Peyer's patch (tissue), 4 donors: ENCODE measurements at regions not wholly inside any gene's neighbourhood (a gene's known extent, or its start where the extent isn't known, plus 50 kb on each side); places are given as distances from the start of the nearest gene placed in this dataset.

Experiments used
- DNase-seq, 3 donors: peaks; one replicate each; pipeline ENCODE4 v3.0.0-alpha.2; 2017 to 2019
- H3K27ac ChIP-seq, 4 donors: fragments of 200-600 bp; sonication (generic); one replicate each; pipeline ENCODE4 v1.5.1; 2016 to 2019
- H3K27me3 ChIP-seq, 2 donors: fragments of 200-600 bp; sonication (generic); one replicate each; pipeline ENCODE4 v1.5.1; 2019
- H3K36me3 ChIP-seq, 3 donors: fragments of 200-600 bp; sonication (generic); one replicate each; pipeline ENCODE4 v1.5.1; 2016 to 2019
- H3K4me1 ChIP-seq, 4 donors: fragments of 200-600 bp; sonication (generic); one replicate each; pipeline ENCODE4 v1.5.1; 2016 to 2019
- H3K4me3 ChIP-seq, 4 donors: fragments of 200-600 bp; sonication (generic); 1 replicate in 3 of 4; 2 replicates in 1 of 4; pipeline ENCODE4 v1.5.1; 2016 to 2019; ENCODE audit warnings: mild to moderate bottlenecking in 1 of 4
- H3K9me3 ChIP-seq, 4 donors: fragments of 200-600 bp; sonication (generic); one replicate each; pipeline ENCODE4 v1.5.1; 2016 to 2019; ENCODE audit warnings: mild to moderate bottlenecking in 1 of 4
- POLR2A ChIP-seq, 2 donors: fragments of 450-650 bp; IDR thresholded peaks; one replicate each; pipeline ENCODE4 v1.5.1; 2017; ENCODE audit warnings: antibody characterized with exemption in 2 of 2, mild to moderate bottlenecking in 2 of 2, moderate library complexity in 2 of 2
- TF ChIP-seq, protein P1 (sequence below), 6 experiments: fragments of 450-650 bp in 4 of 6; fragments of 200-600 bp in 2 of 6; sonication (generic) in 1 of 6; IDR thresholded peaks; one replicate each; pipeline ENCODE4 v1.5.1; 2017 to 2019; ENCODE audit warnings: antibody characterized with exemption in 6 of 6, mild to moderate bottlenecking in 3 of 6, moderate library complexity in 1 of 6

GRCh38 chr10:33109384-33109783 lies 151.4 kb upstream of the ITGB1 start:
- H3K4me1 ChIP-seq: no peaks in the 10 kb centered on the region
- no peak overlapping the region for H3K27ac ChIP-seq
- no peaks in the 10 kb centered on the region for H3K9me3 ChIP-seq
- no peak overlapping the region for H3K4me3 ChIP-seq
- TF ChIP-seq POLR2A (IDR thresholded peaks at IDR 0.05): no peak
- TF ChIP-seq, protein P1, sequence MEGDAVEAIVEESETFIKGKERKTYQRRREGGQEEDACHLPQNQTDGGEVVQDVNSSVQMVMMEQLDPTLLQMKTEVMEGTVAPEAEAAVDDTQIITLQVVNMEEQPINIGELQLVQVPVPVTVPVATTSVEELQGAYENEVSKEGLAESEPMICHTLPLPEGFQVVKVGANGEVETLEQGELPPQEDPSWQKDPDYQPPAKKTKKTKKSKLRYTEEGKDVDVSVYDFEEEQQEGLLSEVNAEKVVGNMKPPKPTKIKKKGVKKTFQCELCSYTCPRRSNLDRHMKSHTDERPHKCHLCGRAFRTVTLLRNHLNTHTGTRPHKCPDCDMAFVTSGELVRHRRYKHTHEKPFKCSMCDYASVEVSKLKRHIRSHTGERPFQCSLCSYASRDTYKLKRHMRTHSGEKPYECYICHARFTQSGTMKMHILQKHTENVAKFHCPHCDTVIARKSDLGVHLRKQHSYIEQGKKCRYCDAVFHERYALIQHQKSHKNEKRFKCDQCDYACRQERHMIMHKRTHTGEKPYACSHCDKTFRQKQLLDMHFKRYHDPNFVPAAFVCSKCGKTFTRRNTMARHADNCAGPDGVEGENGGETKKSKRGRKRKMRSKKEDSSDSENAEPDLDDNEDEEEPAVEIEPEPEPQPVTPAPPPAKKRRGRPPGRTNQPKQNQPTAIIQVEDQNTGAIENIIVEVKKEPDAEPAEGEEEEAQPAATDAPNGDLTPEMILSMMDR (IDR thresholded peaks at IDR 0.05): no peak
- no peaks in the 10 kb centered on the region for H3K36me3 ChIP-seq
- DNase-seq: no peak
- no peaks in the 10 kb centered on the region for H3K27me3 ChIP-seq

GRCh38 chr10:33107953-33108352 lies 149.9 kb upstream of the ITGB1 start:
- DNase-seq: no peak
- Histone ChIP-seq H3K27me3 (no peaks in the 10 kb centered on the region), H3K27ac (no peak overlapping the region), H3K9me3 (no peaks in the 10 kb centered on the region), H3K4me3 (no peak overlapping the region), H3K4me1 (no peaks in the 10 kb centered on the region), H3K36me3 (no peaks in the 10 kb centered on the region)
- no peak for TF ChIP-seq POLR2A (IDR thresholded peaks at IDR 0.05)
- TF ChIP-seq, protein P1 (IDR thresholded peaks at IDR 0.05): no peak

- Histone ChIP-seq H3K4me1 (no peaks in the 10 kb centered on the region), H3K9me3 (no peaks in the 10 kb centered on the region), H3K4me3 (no peak overlapping the region), H3K36me3 (no peaks in the 10 kb centered on the region), H3K27me3 (no peaks in the 10 kb centered on the region), H3K27ac (no peak overlapping the region)
- no peak for DNase-seq
- no peak for TF ChIP-seq POLR2A (IDR thresholded peaks at IDR 0.05)
- TF ChIP-seq, protein P1 (IDR thresholded peaks at IDR 0.05): no peak
Observed at GRCh38 chr10:33106767-33107166, 148.7 kb upstream of the ITGB1 start.

DNA sequence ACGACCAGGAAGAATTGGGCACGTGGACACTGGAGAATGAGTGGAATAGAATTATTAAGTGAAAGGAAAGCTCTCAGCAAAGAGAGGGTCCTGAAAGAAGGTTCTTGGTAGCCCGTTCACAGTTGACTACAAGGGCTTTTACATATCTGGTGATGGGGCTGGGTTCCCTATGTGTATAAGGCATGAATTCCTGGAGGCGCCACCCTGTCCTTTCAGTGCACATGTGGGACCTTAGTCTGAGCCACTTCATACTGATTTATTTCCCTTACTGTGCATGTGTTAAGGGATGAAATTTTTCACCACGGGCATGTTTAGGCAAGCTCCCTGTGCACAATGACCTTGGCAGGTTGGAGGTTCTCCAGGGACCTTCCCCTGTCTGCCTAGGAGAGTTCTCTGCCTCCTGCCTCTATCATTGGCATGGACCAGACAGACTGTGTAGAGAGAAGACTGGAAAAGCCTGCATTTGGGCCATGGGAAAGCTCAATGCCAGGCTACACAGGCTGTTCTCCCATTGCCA lies 145.9 kb upstream of the ITGB1 start:
- no peak for DNase-seq
- Histone ChIP-seq H3K27ac (no peak overlapping the region), H3K9me3 (no peaks in the 10 kb centered on the region), H3K4me3 (no peak overlapping the region), H3K4me1 (no peaks in the 10 kb centered on the region), H3K27me3 (no peaks in the 10 kb centered on the region), H3K36me3 (no peaks in the 10 kb centered on the region)
- TF ChIP-seq POLR2A (IDR thresholded peaks at IDR 0.05): no peak
- TF ChIP-seq, protein P1 (IDR thresholded peaks at IDR 0.05): no peak

DNA sequence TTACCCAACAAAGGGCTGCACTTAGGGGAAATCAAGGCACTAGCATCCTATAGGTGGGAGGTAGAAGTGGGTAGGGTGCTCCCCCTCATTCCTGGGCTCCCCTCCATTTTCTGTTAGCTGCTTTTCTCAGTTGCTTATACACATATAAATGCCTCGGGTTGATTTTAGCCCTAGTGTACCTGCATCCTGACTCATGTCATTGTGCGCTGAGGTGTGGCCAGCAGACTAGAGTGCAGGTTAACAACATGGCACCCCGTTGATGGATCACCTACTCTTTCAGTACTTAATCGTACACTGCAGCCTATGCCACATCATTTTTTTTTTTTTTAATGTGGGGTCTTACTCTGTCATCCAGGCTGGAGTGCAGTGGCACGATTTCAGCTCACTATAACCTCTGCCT lies 144.0 kb upstream of the ITGB1 start:
- Histone ChIP-seq H3K4me3 (no peak overlapping the region), H3K27me3 (no peaks in the 10 kb centered on the region), H3K36me3 (no peaks in the 10 kb centered on the region), H3K9me3 (no peaks in the 10 kb centered on the region), H3K27ac (no peak overlapping the region), H3K4me1 (no peaks in the 10 kb centered on the region)
- TF ChIP-seq, protein P1 (IDR thresholded peaks at IDR 0.05): no peak
- no peak for TF ChIP-seq POLR2A (IDR thresholded peaks at IDR 0.05)
- no peak for DNase-seq

DNA sequence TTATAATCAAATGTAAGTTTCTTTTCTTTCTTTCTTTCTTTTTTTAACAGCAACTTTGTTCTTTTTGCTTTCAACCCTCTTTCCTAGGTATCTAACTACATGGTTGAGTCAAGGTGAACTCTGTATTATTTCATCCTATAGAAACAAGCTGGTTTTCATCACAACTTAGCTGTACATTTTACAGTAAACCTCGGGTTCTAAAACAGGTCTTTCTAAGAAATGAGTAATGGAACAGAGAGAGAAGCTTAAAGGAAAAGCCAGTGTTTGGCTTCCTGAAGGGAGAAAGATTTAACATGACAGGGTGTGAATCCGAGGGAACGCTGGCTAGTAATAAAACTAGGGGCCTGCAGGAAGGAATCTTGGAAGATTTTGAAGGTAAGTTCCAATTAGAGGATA lies 143.4 kb upstream of the ITGB1 start:
- Histone ChIP-seq H3K36me3 (no peaks in the 10 kb centered on the region), H3K9me3 (no peaks in the 10 kb centered on the region), H3K27me3 (no peaks in the 10 kb centered on the region), H3K4me3 (no peak overlapping the region), H3K27ac (no peak overlapping the region), H3K4me1 (no peaks in the 10 kb centered on the region)
- no peak for DNase-seq
- TF ChIP-seq, protein P1 (IDR thresholded peaks at IDR 0.05): no peak
- TF ChIP-seq POLR2A (IDR thresholded peaks at IDR 0.05): no peak
